Astrocyte (in vitro differentiated cells and primary cell): ENCODE measurements at regions not wholly inside any gene's neighbourhood (a gene's known extent, or its start where the extent isn't known, plus 50 kb on each side); places are given as distances from the start of the nearest gene placed in this dataset.

Source experiments
- DNase-seq: peaks from one replicate; pipeline ENCODE4 v3.0.0-alpha.2; 2010; ENCODE audit warnings: low read depth
- FAIRE-seq: peaks from 2 replicates; lab custom pipeline; 2011; peaks lifted over from hg19 to GRCh38; lab: Jason Lieb, UNC
- H2AFZ ChIP-seq: 2 replicates; pipeline ENCODE4 v1.6.0; 2012; ENCODE audit warnings: low read depth, low read length, inconsistent platforms
- H3K27ac ChIP-seq: 2 replicates; pipeline ENCODE4 v1.5.1; 2011; ENCODE audit warnings: low read depth, low read length, inconsistent platforms
- H3K27me3 ChIP-seq: 2 replicates; pipeline ENCODE4 v1.6.0; 2011; ENCODE audit warnings: low read length, inconsistent platforms; ENCODE audit not compliant: insufficient read depth
- H3K36me3 ChIP-seq: 2 replicates; pipeline ENCODE4 v1.5.1; 2011; ENCODE audit warnings: low read length, inconsistent platforms; ENCODE audit not compliant: insufficient read depth
- H3K4me1 ChIP-seq: 2 replicates; pipeline ENCODE4 v1.5.1; 2011; ENCODE audit warnings: low read length, inconsistent platforms; ENCODE audit not compliant: insufficient read depth
- H3K4me2 ChIP-seq: 2 replicates; pipeline ENCODE4 v1.6.0; 2012; ENCODE audit warnings: low read length, inconsistent platforms
- H3K4me3 ChIP-seq: 2 replicates; pipeline ENCODE4 v1.5.1; 2011; ENCODE audit warnings: low read depth, mild to moderate bottlenecking, low read length, inconsistent platforms; ENCODE audit not compliant: insufficient read depth
- H3K79me2 ChIP-seq: 2 replicates; pipeline ENCODE4 v1.6.0; 2012; ENCODE audit warnings: mild to moderate bottlenecking, low read length, inconsistent platforms; ENCODE audit not compliant: insufficient read depth
- H3K9ac ChIP-seq: 2 replicates; pipeline ENCODE4 v1.6.0; 2012; ENCODE audit warnings: mild to moderate bottlenecking, low read length, inconsistent platforms
- H3K9me3 ChIP-seq: 2 replicates; pipeline ENCODE4 v1.5.1; 2012; ENCODE audit warnings: low read depth, mild to moderate bottlenecking, low read length, inconsistent platforms; ENCODE audit not compliant: insufficient read depth
- H4K20me1 ChIP-seq: 2 replicates; pipeline ENCODE4 v1.6.0; 2012; ENCODE audit warnings: low read length, inconsistent platforms; ENCODE audit not compliant: insufficient read depth
- H3K27ac Mint-ChIP-seq: one replicate; pipeline ENCODE4 v1.8.0; 2021; ENCODE audit warnings: mild to moderate bottlenecking, mixed read lengths; ENCODE audit not compliant: unreplicated experiment
- H3K27me3 Mint-ChIP-seq: one replicate; pipeline ENCODE4 v1.8.0; 2021; ENCODE audit warnings: low read depth, mixed read lengths; ENCODE audit not compliant: unreplicated experiment
- H3K36me3 Mint-ChIP-seq: one replicate; pipeline ENCODE4 v1.8.0; 2021; ENCODE audit warnings: low read depth, mixed read lengths; ENCODE audit not compliant: unreplicated experiment
- H3K4me1 Mint-ChIP-seq: one replicate; pipeline ENCODE4 v1.8.0; 2021; ENCODE audit warnings: low read depth, mixed read lengths; ENCODE audit not compliant: unreplicated experiment
- H3K4me3 Mint-ChIP-seq: one replicate; pipeline ENCODE4 v1.8.0; 2021; ENCODE audit warnings: mild to moderate bottlenecking, moderate library complexity, mixed read lengths; ENCODE audit not compliant: unreplicated experiment
- H3K9me3 Mint-ChIP-seq: one replicate; pipeline ENCODE4 v1.8.0; 2021; ENCODE audit warnings: mild to moderate bottlenecking, mixed read lengths; ENCODE audit not compliant: unreplicated experiment
- CTCF ChIP-seq: IDR thresholded peaks from 2 replicates; pipeline ENCODE4 v1.5.1; 2011; ENCODE audit warnings: low read depth, mild to moderate bottlenecking, inconsistent platforms, low read length, moderate library complexity; ENCODE audit not compliant: insufficient read depth
- EZH2 ChIP-seq: IDR thresholded peaks from 2 replicates; pipeline ENCODE4 v1.6.1; 2012; ENCODE audit warnings: mild to moderate bottlenecking, low read length, inconsistent platforms; ENCODE audit not compliant: insufficient read depth

GRCh38 chr16:82229800-82230619 is 60.0 kb upstream of the MPHOSPH6 start:
- H3K9ac ChIP-seq, result no peak overlapping the region
- no peaks in the 10 kb centered on the region for H3K36me3 Mint-ChIP-seq
- H3K4me3 ChIP-seq, result no peak overlapping the region
- DNase-seq (peak; percentile 32), FAIRE-seq (no peak)
- TF ChIP-seq CTCF (peak; percentile 96), EZH2 (no peak)
- no peaks in the 10 kb centered on the region for H4K20me1 ChIP-seq
- no peaks in the 10 kb centered on the region for H3K79me2 ChIP-seq
- H3K4me1 Mint-ChIP-seq, result no peaks in the 10 kb centered on the region
- no peaks in the 10 kb centered on the region for H3K4me1 ChIP-seq
- no peak overlapping the region for H3K27ac Mint-ChIP-seq
- no peaks in the 10 kb centered on the region for H3K36me3 ChIP-seq
- peaks cover 24% of the 10 kb centered on the region for H3K27me3 Mint-ChIP-seq
- peaks cover 2% of the 10 kb centered on the region for H3K9me3 Mint-ChIP-seq
- H2AFZ ChIP-seq, result no peak overlapping the region
- no peak overlapping the region for H3K4me2 ChIP-seq
- peaks cover 3% of the 10 kb centered on the region for H3K27me3 ChIP-seq
- H3K4me3 Mint-ChIP-seq, result no peak overlapping the region
- H3K9me3 ChIP-seq, result no peaks in the 10 kb centered on the region
- no peak overlapping the region for H3K27ac ChIP-seq

- H3K4me2 ChIP-seq, result no peak overlapping the region
- no peaks in the 10 kb centered on the region for H3K79me2 ChIP-seq
- no peaks in the 10 kb centered on the region for H3K9me3 ChIP-seq
- no peak overlapping the region for H3K4me3 ChIP-seq
- H3K4me1 Mint-ChIP-seq, result no peaks in the 10 kb centered on the region
- H3K9ac ChIP-seq, result no peak overlapping the region
- no peaks in the 10 kb centered on the region for H3K36me3 Mint-ChIP-seq
- DNase-seq, result no peak
- no peak for FAIRE-seq
- peaks cover 2% of the 10 kb centered on the region for H3K9me3 Mint-ChIP-seq
- H3K27me3 ChIP-seq, result peaks cover 3% of the 10 kb centered on the region
- H3K36me3 ChIP-seq, result no peaks in the 10 kb centered on the region
- H3K4me1 ChIP-seq, result no peaks in the 10 kb centered on the region
- TF ChIP-seq CTCF (no peak), EZH2 (no peak)
- H3K27me3 Mint-ChIP-seq, result peaks cover 28% of the 10 kb centered on the region
- no peak overlapping the region for H3K4me3 Mint-ChIP-seq
- H3K27ac ChIP-seq, result no peak overlapping the region
- H3K27ac Mint-ChIP-seq, result no peak overlapping the region
- H2AFZ ChIP-seq, result no peak overlapping the region
- no peaks in the 10 kb centered on the region for H4K20me1 ChIP-seq
Observed at GRCh38 chr16:82226327-82226726, 56.3 kb upstream of the MPHOSPH6 start.

- Histone ChIP-seq H3K79me2 (no peaks in the 10 kb centered on the region), H3K27me3 (peaks cover 3% of the 10 kb centered on the region), H3K4me1 (no peaks in the 10 kb centered on the region), H3K27ac (no peak overlapping the region), H3K4me3 (no peak overlapping the region), H4K20me1 (no peaks in the 10 kb centered on the region), H3K36me3 (no peaks in the 10 kb centered on the region), H3K9me3 (no peaks in the 10 kb centered on the region), H3K4me2 (no peak overlapping the region), H3K9ac (no peak overlapping the region), H2AFZ (no peak overlapping the region)
- no peaks in the 10 kb centered on the region for H3K4me1 Mint-ChIP-seq
- H3K9me3 Mint-ChIP-seq, result peaks cover 2% of the 10 kb centered on the region
- no peak overlapping the region for H3K27ac Mint-ChIP-seq
- H3K36me3 Mint-ChIP-seq, result no peaks in the 10 kb centered on the region
- DNase-seq (no peak), FAIRE-seq (no peak)
- no peak overlapping the region for H3K4me3 Mint-ChIP-seq
- TF ChIP-seq EZH2, result no peak
- TF ChIP-seq CTCF, result no peak
- H3K27me3 Mint-ChIP-seq, result peaks cover 25% of the 10 kb centered on the region
Observed at GRCh38 chr16:82224821-82225220, 54.8 kb upstream of the MPHOSPH6 start.
